GM12873 (cell line): ENCODE measurements at regions not wholly inside any gene's neighbourhood (a gene's known extent, or its start where the extent isn't known, plus 50 kb on each side); places are given as distances from the start of the nearest gene placed in this dataset.

Experiments
- CTCF ChIP-seq: IDR thresholded peaks from 2 replicates; pipeline ENCODE4 v1.5.1; 2012; ENCODE audit warnings: low read depth, mild to moderate bottlenecking, moderate library complexity, low read length, control low read depth; ENCODE audit not compliant: insufficient read depth; ENCODE audit errors: missing control alignments

GRCh38 chr3:197421021-197421420 is 122.6 kb upstream of the DLG1 start:
- no peak for TF ChIP-seq CTCF

DNA sequence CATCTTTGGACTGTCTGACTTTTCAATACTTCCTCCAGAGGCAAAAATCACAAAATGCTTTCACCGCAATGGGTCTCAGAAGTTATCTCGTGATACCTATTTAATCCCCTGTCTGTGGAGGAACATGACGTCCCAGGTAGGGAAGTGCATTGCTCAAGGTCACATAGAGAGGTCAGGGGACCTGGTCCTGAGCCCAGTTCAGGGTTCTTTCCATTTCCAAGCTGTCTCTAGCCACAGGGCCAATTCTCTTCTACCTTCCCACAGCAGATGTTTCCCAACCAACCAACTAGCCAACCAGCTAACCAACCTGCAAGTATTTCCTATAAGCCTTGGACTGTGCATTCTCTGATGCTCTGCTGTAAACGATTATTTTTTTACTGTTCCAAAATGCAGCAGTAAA is 122.2 kb upstream of the DLG1 start:
- no peak for TF ChIP-seq CTCF

- no peak for TF ChIP-seq CTCF
These were observed 121.7 kb upstream of the DLG1 start for GRCh38 chr3:197420115-197420514.

DNA sequence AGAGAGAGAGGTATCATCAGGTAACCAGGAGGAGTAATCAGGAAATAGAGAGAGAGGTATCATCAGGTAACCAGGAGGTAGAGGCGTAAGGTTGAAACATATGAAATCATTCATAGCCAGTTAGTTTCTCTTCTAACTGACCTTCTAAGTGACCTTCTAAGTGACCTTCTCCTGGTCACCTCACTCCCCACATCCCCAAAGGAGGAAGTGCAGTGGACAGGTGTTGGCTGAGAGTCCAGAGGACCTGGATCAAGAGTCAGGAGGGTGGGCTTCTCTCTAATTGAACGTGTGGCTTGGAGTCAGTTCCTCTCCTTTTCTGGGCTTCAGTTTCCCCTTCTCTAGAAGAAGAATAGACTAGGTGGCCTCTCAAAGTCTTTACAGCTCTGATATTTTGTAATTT is 121.3 kb upstream of the DLG1 start:
- no peak for TF ChIP-seq CTCF

GRCh38 chr3:197417911-197418618 is 119.7 kb upstream of the DLG1 start:
- no peak for TF ChIP-seq CTCF

- TF ChIP-seq CTCF, result no peak
These were observed 119.0 kb upstream of the DLG1 start for GRCh38 chr3:197417441-197417840.

DNA sequence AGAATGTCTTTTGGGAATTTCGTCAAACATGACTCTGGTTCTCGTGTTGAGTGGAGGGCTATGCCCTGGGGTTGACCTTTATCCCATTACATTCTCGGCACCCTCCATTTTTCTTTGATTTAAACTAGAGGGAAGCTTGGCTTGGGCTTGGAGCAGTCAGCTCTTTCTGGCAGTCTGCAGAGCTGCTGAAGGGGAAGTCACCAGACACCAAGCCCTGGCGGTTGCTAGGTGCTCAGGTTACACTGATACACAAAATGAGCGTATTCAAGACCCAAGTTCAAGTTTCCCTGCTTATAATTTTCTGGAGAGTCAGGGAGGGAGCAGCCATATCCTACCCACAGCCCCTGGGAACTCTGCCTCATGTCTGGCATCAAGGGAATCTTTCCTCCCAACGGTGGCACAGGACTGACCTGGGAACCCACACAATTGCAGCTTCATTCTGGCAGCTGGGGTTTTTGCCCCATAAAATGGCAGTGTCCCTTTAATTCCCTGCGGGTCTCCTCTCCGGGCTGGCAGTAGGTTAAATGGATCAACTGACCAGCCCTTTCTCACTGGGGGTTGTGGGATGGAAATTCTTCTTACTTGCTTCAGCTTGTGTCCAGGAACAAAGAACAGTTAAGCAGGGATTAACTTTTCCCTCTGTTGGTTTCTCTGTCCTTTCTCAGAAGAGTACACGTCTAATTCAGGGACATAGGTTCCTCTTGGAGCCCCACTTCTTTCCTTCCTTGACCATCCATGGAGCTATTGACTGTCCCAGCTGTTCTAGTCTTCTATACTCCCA is 110.0 kb upstream of the DLG1 start:
- TF ChIP-seq CTCF, result no peak
